ENCODE measurements at regions not wholly inside any gene's neighbourhood (a gene's known extent, or its start where the extent isn't known, plus 50 kb on each side); places are given as distances from the start of the nearest gene placed in this dataset.
"Not testable (repeated sequence)": the region's sequence is repeated elsewhere in the genome, so short reads cannot be mapped to it uniquely, and the experiment has no call there.

- DNase-seq (no peak), ATAC-seq (ENCODE audit: insufficient read depth, low read depth) (no peak)
- no peaks in the 10 kb centered on the region for H3K36me3 ChIP-seq (ENCODE audit: insufficient read depth, low read length)
- H3K4me1 ChIP-seq (ENCODE audit: insufficient read depth, low read length), result no peaks in the 10 kb centered on the region
- H3K9me3 ChIP-seq (ENCODE audit: insufficient read depth, low read length, severe bottlenecking), result no peaks in the 10 kb centered on the region
- H3K9ac ChIP-seq (ENCODE audit: low read depth, low read length), result no peak overlapping the region
- H3K27ac ChIP-seq (ENCODE audit: low read length), result no peak overlapping the region
- H3K4me2 ChIP-seq (ENCODE audit: insufficient read depth, low read length), result no peak overlapping the region
- H3K27me3 ChIP-seq (ENCODE audit: insufficient read depth, low read length, poor library complexity), result no peaks in the 10 kb centered on the region
- no peaks in the 10 kb centered on the region for H4K20me1 ChIP-seq (ENCODE audit: insufficient read depth, low read length)
- H2AFZ ChIP-seq (ENCODE audit: low read depth, low read length), result no peak overlapping the region
- H3K4me3 ChIP-seq (ENCODE audit: low read depth in 1 of 2, low read length in 2 of 2), result no peak overlapping the region
- TF ChIP-seq CTCF (IDR thresholded peaks at IDR 0.05; ENCODE audit: borderline replicate concordance, extremely low read depth, low read length, poor library complexity, severe bottlenecking), result no peak
- H3K79me2 ChIP-seq (ENCODE audit: insufficient read depth, low read length), result no peaks in the 10 kb centered on the region
Observed at GRCh38 chr2:22970991-22971390, 414.0 kb upstream of the KLHL29 start.

DNA sequence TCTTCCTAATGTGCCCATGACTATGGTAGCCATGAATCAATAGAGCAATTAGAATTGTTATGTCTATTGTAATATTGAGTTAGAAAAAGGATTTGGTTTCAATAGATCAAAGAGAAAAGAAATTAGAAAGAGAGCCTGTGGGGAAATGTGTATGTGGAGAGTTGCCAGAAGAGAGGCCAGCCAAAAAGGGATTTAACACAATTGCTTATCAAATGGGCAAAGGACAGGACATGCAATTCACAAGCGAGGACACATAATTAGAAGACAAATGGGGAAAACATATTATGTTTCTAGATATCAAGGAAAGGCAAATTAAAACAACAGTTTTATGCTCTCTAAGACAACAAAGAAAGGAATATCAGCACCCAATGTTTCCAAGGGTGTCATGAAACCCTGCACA, 403.2 kb upstream of the KLHL29 start:
- no peak for DNase-seq

DNA sequence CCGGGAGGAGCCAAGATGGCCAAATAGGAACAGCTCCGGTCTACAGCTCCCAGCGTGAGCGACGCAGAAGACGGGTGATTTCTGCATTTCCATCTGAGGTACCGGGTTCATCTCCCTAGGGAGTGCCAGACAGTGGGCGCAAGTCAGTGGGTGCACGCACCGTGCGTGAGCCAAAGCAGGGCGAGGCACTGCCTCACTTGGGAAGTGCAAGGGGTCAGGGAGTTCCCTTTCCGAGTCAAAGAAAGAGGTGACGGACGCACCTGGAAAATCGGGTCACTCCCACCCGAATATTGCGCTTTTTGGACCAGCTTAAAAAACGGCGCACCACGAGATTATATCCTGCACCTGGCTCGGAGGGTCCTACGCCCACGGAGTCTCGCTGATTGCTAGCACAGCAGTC, 400.8 kb upstream of the KLHL29 start:
- not testable (repeated sequence) for DNase-seq; H3K9me3 ChIP-seq (ENCODE audit: insufficient read depth, low read length, severe bottlenecking); H3K79me2 ChIP-seq (ENCODE audit: insufficient read depth, low read length); H4K20me1 ChIP-seq (ENCODE audit: insufficient read depth, low read length); H3K4me1 ChIP-seq (ENCODE audit: insufficient read depth, low read length); H3K4me2 ChIP-seq (ENCODE audit: insufficient read depth, low read length); H2AFZ ChIP-seq (ENCODE audit: low read depth, low read length); ATAC-seq (ENCODE audit: insufficient read depth, low read depth); H3K27ac ChIP-seq (ENCODE audit: low read length); H3K4me3 ChIP-seq (ENCODE audit: low read depth in 1 of 2, low read length in 2 of 2); H3K27me3 ChIP-seq (ENCODE audit: insufficient read depth, low read length, poor library complexity); H3K36me3 ChIP-seq (ENCODE audit: insufficient read depth, low read length); H3K9ac ChIP-seq (ENCODE audit: low read depth, low read length)

More for the DNA sequence above, 403.2 kb upstream of the KLHL29 start:
- Histone ChIP-seq H4K20me1 (ENCODE audit: insufficient read depth, low read length) (no peaks in the 10 kb centered on the region), H3K27ac (ENCODE audit: low read length) (no peak overlapping the region), H3K36me3 (ENCODE audit: insufficient read depth, low read length) (no peaks in the 10 kb centered on the region), H3K79me2 (ENCODE audit: insufficient read depth, low read length) (no peaks in the 10 kb centered on the region), H2AFZ (ENCODE audit: low read depth, low read length) (no peak overlapping the region), H3K9ac (ENCODE audit: low read depth, low read length) (no peak overlapping the region), H3K27me3 (ENCODE audit: insufficient read depth, low read length, poor library complexity) (no peaks in the 10 kb centered on the region), H3K4me3 (ENCODE audit: low read depth in 1 of 2, low read length in 2 of 2) (no peak overlapping the region), H3K4me2 (ENCODE audit: insufficient read depth, low read length) (no peak overlapping the region), H3K4me1 (ENCODE audit: insufficient read depth, low read length) (no peaks in the 10 kb centered on the region), H3K9me3 (ENCODE audit: insufficient read depth, low read length, severe bottlenecking) (no peaks in the 10 kb centered on the region)
- no peak for ATAC-seq (ENCODE audit: insufficient read depth, low read depth)
- TF ChIP-seq EZH2 (IDR thresholded peaks at IDR 0.05; ENCODE audit: borderline replicate concordance, low read depth, low read length, severe bottlenecking) (no peak), CTCF (IDR thresholded peaks at IDR 0.05; ENCODE audit: borderline replicate concordance, extremely low read depth, low read length, poor library complexity, severe bottlenecking) (no peak)

GRCh38 chr2:22990246-22990645, 394.7 kb upstream of the KLHL29 start:
- DNase-seq (no peak), ATAC-seq (ENCODE audit: insufficient read depth, low read depth) (no peak)
- H3K27ac ChIP-seq (ENCODE audit: low read length), result no peak overlapping the region
- H3K4me1 ChIP-seq (ENCODE audit: insufficient read depth, low read length), result no peaks in the 10 kb centered on the region
- H3K9ac ChIP-seq (ENCODE audit: low read depth, low read length), result no peak overlapping the region
- H4K20me1 ChIP-seq (ENCODE audit: insufficient read depth, low read length), result no peaks in the 10 kb centered on the region
- TF ChIP-seq EZH2 (IDR thresholded peaks at IDR 0.05; ENCODE audit: borderline replicate concordance, low read depth, low read length, severe bottlenecking), result no peak
- no peak for TF ChIP-seq CTCF (IDR thresholded peaks at IDR 0.05; ENCODE audit: borderline replicate concordance, extremely low read depth, low read length, poor library complexity, severe bottlenecking)
- no peaks in the 10 kb centered on the region for H3K27me3 ChIP-seq (ENCODE audit: insufficient read depth, low read length, poor library complexity)
- no peak overlapping the region for H2AFZ ChIP-seq (ENCODE audit: low read depth, low read length)
- H3K9me3 ChIP-seq (ENCODE audit: insufficient read depth, low read length, severe bottlenecking), result no peaks in the 10 kb centered on the region
- no peak overlapping the region for H3K4me2 ChIP-seq (ENCODE audit: insufficient read depth, low read length)
- no peak overlapping the region for H3K4me3 ChIP-seq (ENCODE audit: low read depth in 1 of 2, low read length in 2 of 2)
- H3K36me3 ChIP-seq (ENCODE audit: insufficient read depth, low read length), result no peaks in the 10 kb centered on the region
- no peaks in the 10 kb centered on the region for H3K79me2 ChIP-seq (ENCODE audit: insufficient read depth, low read length)

All from DND-41 (cell line).